Aorta (tissue), 5 donors: ENCODE measurements at regions not wholly inside any gene's neighbourhood (a gene's known extent, or its start where the extent isn't known, plus 50 kb on each side); places are given as distances from the start of the nearest gene placed in this dataset.

Experiments
- ATAC-seq: fragments of 200-7000 bp; cut with Tn5 transposase; one replicate; pipeline ENCODE4 v1.9.1; 2022; ENCODE audit warnings: moderate library complexity; ENCODE audit not compliant: low FRiP score
- DNase-seq, 2 donors: peaks; one replicate each; pipeline ENCODE4 v3.0.0-alpha.2; 2020
- H3K27ac ChIP-seq, 2 donors: one replicate each; pipeline ENCODE4 v1.5.1; 2013; ENCODE audit warnings: low read length in 2 of 2, mild to moderate bottlenecking in 2 of 2, moderate library complexity in 2 of 2, control low read depth in 1 of 2, inconsistent platforms in 1 of 2, low read depth in 1 of 2
- H3K27me3 ChIP-seq, 2 donors: one replicate each; pipeline ENCODE4 v1.6.1; 2013; ENCODE audit warnings: control low read depth in 1 of 2, low read length in 1 of 2, mild to moderate bottlenecking in 1 of 2, moderate library complexity in 1 of 2; ENCODE audit not compliant: insufficient read depth in 2 of 2, control insufficient read depth in 1 of 2
- H3K36me3 ChIP-seq, 2 donors: one replicate each; pipeline ENCODE4 v1.6.1; 2013; ENCODE audit warnings: control low read depth in 1 of 2, low read length in 1 of 2, mild to moderate bottlenecking in 1 of 2; ENCODE audit not compliant: insufficient read depth in 2 of 2, control insufficient read depth in 1 of 2
- H3K4me1 ChIP-seq, 2 donors: one replicate each; pipeline ENCODE4 v1.6.1; 2013; ENCODE audit warnings: low read length in 2 of 2, control low read depth in 1 of 2, mild to moderate bottlenecking in 1 of 2, moderate library complexity in 1 of 2; ENCODE audit not compliant: insufficient read depth in 2 of 2, control insufficient read depth in 1 of 2
- H3K4me3 ChIP-seq, 2 donors: one replicate each; pipeline ENCODE4 v1.5.1; 2013; ENCODE audit warnings: low read length in 2 of 2, control low read depth in 1 of 2, mild to moderate bottlenecking in 1 of 2
- H3K9me3 ChIP-seq: one replicate; pipeline ENCODE4 v1.6.1; 2013; ENCODE audit warnings: mild to moderate bottlenecking, low read length; ENCODE audit not compliant: control insufficient read depth
- WGBS, 2 donors: extraction: QIAGEN DNeasy Blood & Tissue Kit; methylation state at CpG; one replicate each; pipeline ENCODE4 v1.1.7; 2013; 5-methylcytosine and 5-hydroxymethylcytosine counted together
- intact Hi-C, 2 donors: fragments of 100-400 bp; cut with DNase I; formaldehyde crosslinking; loops; one replicate each; pipeline versions ENCODE4 v1.14.2 to v1.15.0; 2022
- donor health status: healthy with polysubstance abuse.
- donor health status: Bipolar disorder and iron deficiency.
- donor health status: DM: no; HTN: no; CAD: no.
- donor health status: DM: no; HTN: no; CAD: no.
- donor health status: DM: yes; HTN: yes; CAD: no.

DNA sequence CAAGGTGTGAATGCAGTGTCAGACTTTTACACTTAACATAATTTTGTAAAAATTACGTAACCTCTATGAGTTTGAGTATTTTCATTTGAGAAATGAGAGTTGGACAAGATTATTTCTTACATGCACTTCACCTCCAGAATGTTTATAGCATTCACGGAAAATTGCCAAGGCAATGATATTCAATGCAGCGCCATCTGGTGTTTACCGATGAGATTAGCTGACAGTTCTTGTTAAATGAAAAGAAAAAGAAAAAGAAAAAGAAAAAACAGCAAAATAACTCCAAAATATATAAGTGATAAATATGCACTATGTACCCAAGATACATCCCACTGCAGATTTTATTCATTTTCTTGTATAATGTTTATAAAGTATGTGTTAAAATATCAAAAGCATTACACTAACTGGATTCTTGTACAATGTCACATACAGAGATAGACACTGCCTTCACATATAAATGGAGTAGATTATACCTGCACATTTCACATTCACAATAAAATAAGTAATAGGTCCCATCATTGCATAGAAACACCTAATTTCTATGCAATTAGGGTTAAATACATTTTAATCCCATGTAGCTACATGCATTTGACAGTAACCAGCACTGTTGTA, 976.3 kb upstream of the FAT3 start:
- intact Hi-C loops = loop anchor here in 1 of 2 donors (5.0 kb wide), 1 partner anchor 206 kb away; no protein-coding TSS in a partner anchor
- 10 to 14% methylated on average over 4 of the region's 4 CpGs for WGBS, 2 donors

DNA sequence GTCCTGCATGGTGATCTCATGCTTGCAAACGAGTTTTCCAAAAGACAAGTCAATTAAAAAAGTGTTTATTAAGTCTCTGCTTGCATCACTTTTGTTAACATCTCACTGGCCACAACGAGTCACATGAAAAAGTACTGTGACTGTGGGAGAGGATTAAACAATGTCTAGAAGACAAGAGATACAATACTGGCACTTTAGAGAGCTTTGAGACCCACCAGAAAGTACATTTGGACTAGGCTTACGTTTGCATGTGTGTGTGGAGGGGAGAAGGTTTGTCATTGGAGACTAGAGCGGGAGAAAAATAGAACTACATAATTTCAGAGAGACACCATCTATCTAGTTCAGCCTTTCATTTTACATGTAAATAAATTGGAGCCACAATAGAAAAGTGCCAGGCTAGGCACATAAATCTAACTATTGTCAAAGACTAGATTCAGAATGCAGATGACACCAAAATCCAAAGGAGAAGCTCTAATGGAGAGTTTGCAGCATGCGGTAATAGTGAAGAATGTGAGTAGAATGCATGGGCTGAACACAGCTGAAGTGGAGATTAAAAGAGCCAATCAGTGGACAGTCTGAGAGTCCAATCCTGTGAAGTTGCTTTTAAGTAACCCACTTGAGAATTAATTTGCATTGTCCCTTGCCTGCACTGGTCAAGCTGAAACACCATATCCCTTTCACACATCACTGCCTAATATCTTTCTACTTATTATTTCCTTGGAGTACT, 977.4 kb upstream of the FAT3 start:
- no peaks in the 10 kb centered on the region for H3K27me3 ChIP-seq
- no peak for ATAC-seq
- no peak overlapping the region for H3K4me3 ChIP-seq
- H3K4me1 ChIP-seq = no peaks in the 10 kb centered on the region
- no peak for DNase-seq
- intact Hi-C loops = loop anchor here in 1 of 2 donors (5.0 kb wide), 1 partner anchor 205 kb away; no protein-coding TSS in a partner anchor
- no peak overlapping the region for H3K27ac ChIP-seq
- H3K36me3 ChIP-seq = no peaks in the 10 kb centered on the region
- H3K9me3 ChIP-seq = no peaks in the 10 kb centered on the region
- 81 to 86% methylated on average over 5 of the region's 5 CpGs for WGBS, 2 donors

More for the DNA sequence above, 976.3 kb upstream of the FAT3 start:
- no peak for DNase-seq
- Histone ChIP-seq H3K27me3 (no peaks in the 10 kb centered on the region), H3K4me1 (no peaks in the 10 kb centered on the region), H3K36me3 (no peaks in the 10 kb centered on the region), H3K4me3 (no peak overlapping the region), H3K27ac (no peak overlapping the region), H3K9me3 (no peaks in the 10 kb centered on the region)
- no peak for ATAC-seq

DNA sequence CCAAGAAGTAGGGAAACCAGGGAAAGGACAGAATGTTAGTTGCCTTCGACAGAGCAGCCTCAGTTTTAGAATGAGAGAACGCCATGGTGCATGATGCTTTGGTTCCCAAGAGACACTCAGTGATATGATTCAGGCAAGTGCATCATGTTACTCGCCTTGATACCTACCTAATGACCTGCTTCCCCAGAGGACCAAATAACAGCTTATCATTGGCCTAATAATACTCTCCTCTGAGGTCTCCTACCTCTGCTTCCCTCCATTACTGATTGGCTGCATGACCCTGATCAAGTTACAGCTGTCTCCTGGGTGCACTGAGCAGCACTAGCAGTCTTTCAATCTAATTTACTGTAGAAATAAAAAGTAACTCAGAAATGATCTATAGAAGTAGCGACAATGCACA, 979.7 kb upstream of the FAT3 start:
- 94 to 95% methylated on average over 4 of the region's 4 CpGs for WGBS, 2 donors
- Histone ChIP-seq H3K27ac (no peak overlapping the region), H3K4me3 (no peak overlapping the region), H3K4me1 (no peaks in the 10 kb centered on the region), H3K27me3 (no peaks in the 10 kb centered on the region), H3K36me3 (no peaks in the 10 kb centered on the region), H3K9me3 (no peaks in the 10 kb centered on the region)
- DNase-seq (no peak), ATAC-seq (no peak)
- intact Hi-C loops = loop anchor here in 1 of 2 donors (5.0 kb wide), 1 partner anchor 203 kb away; no protein-coding TSS in a partner anchor

DNA sequence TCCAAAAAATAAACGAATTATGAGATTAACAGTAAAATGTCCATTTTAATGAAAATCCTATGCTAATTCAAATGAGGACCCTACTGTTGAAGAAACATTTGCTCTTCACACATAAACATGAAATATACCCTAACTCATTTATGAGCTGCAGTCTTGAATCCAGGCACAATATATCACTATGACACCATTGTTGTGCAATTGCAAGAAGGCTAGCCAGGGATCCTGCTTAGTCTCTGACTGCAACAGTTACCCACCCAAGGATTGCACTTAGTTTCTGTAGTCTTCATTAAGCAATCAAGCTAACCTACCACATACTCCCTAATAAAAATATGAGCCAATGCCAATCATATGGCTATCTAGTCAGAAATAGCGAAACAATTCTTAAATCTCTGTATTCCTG, 981.0 kb upstream of the FAT3 start:
- H3K27ac ChIP-seq = no peak overlapping the region
- intact Hi-C loops = no loop called here
- DNase-seq (no peak), ATAC-seq (no peak)
- H3K9me3 ChIP-seq = no peaks in the 10 kb centered on the region
- H3K27me3 ChIP-seq = no peaks in the 10 kb centered on the region
- H3K4me1 ChIP-seq = no peaks in the 10 kb centered on the region
- 88% methylated on average over 2 of the region's 2 CpGs for WGBS, 2 donors
- no peaks in the 10 kb centered on the region for H3K36me3 ChIP-seq
- H3K4me3 ChIP-seq = no peak overlapping the region

DNA sequence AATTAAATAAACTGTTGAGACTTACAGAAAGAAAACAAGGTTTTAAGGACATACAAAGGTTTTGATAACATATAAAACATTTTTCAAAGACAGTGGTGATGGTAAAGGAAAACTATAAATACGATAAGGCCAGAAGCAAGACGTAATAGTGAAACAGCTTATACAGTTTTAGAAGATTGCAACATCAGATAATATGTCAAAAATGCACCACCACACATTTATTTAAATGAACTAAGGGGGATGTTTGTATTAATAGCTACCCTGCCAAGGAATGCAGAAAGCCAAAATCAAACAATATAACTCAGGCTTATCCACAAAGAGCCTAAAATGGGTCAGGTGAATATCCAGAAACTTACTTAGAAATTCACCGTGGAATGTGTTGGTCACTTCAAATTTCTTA, 981.6 kb upstream of the FAT3 start:
- H3K4me3 ChIP-seq = no peak overlapping the region
- H3K36me3 ChIP-seq = no peaks in the 10 kb centered on the region
- ATAC-seq = no peak
- 34 to 37% methylated on average over 3 of the region's 3 CpGs for WGBS, 2 donors
- no peak overlapping the region for H3K27ac ChIP-seq
- no peaks in the 10 kb centered on the region for H3K27me3 ChIP-seq
- no peak for DNase-seq
- no peaks in the 10 kb centered on the region for H3K4me1 ChIP-seq
- intact Hi-C loops = no loop called here
- no peaks in the 10 kb centered on the region for H3K9me3 ChIP-seq

DNA sequence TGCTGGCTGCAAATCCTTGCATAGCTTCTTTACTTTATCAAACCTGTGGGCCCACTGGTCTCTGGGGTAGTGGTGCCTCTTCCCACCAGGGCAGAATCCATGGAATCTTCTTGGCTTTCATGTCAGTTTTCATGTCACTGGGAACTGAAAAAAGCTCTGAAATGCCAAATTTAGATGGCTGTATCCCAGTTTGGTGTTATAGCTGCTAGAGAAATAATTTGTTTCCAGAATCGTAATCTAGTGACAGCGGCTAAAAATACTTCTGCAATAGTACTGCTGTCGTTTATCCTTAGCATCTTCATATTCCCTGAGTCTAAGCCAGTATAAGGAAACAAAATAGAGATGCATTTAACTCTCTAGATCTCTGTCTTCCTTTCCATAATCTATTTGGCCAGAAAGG, 983.4 kb upstream of the FAT3 start:
- no peak for ATAC-seq
- H3K9me3 ChIP-seq = no peaks in the 10 kb centered on the region
- no peak overlapping the region for H3K27ac ChIP-seq
- H3K4me3 ChIP-seq = no peak overlapping the region
- 51 to 63% methylated on average over 3 of the region's 3 CpGs for WGBS, 2 donors
- DNase-seq = no peak
- intact Hi-C loops = no loop called here
- H3K27me3 ChIP-seq = no peaks in the 10 kb centered on the region
- no peaks in the 10 kb centered on the region for H3K4me1 ChIP-seq
- no peaks in the 10 kb centered on the region for H3K36me3 ChIP-seq

DNA sequence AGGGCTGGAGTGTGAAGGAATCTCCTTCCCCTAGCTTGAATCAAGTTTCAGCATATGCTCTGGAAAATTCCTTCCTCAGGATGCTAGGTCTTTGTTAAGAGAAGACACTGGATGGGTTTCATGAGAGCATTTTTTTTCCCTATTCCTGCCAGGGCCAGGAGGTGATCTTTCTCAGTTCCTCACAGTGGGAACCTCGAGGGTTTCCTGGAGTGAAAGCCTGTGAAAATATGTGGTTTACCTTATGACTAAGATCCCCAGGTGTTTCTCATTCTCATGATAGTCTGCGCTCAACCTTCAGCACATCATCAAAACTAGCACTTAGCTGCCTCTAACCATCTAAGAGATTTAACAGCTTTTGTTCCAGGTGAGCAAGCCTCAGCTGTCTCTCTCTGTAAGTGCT, 985.3 kb upstream of the FAT3 start:
- Histone ChIP-seq H3K4me3 (no peak overlapping the region), H3K27me3 (no peaks in the 10 kb centered on the region), H3K36me3 (no peaks in the 10 kb centered on the region), H3K9me3 (no peaks in the 10 kb centered on the region), H3K4me1 (no peaks in the 10 kb centered on the region), H3K27ac (no peak overlapping the region)
- ATAC-seq (no peak), DNase-seq (no peak)
- intact Hi-C loops = no loop called here
- WGBS, 2 donors = 79 to 86% methylated on average over 2 of the region's 2 CpGs

DNA sequence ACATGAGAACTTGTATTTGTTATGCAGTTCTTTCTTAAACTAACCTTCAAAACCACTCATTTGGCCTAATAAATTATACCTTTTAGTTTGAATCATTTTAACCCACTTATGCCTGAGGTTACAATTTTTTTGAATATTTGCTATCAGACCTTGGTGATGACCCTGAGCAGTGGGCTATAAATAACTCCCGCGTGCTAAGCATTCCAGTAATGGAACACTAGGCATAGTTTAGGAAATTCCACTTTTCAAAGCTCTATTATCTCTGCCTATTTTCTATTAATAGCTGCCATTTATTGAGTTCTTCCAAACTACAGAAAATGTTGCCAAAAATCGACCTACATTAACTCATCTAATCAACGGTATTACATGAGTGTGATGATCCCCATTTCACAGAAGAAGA, 993.4 kb upstream of the FAT3 start:
- no peak for ATAC-seq
- intact Hi-C loops = no loop called here
- peaks cover 0 to 2% of the 10 kb centered on the region in 2 donors for H3K4me1 ChIP-seq
- WGBS, 2 donors = 9 to 13% methylated on average over 4 of the region's 4 CpGs
- no peak for DNase-seq
- no peaks in the 10 kb centered on the region for H3K36me3 ChIP-seq
- H3K4me3 ChIP-seq = no peak overlapping the region
- no peak overlapping the region for H3K27ac ChIP-seq
- H3K27me3 ChIP-seq = no peaks in the 10 kb centered on the region
- no peaks in the 10 kb centered on the region for H3K9me3 ChIP-seq

DNA sequence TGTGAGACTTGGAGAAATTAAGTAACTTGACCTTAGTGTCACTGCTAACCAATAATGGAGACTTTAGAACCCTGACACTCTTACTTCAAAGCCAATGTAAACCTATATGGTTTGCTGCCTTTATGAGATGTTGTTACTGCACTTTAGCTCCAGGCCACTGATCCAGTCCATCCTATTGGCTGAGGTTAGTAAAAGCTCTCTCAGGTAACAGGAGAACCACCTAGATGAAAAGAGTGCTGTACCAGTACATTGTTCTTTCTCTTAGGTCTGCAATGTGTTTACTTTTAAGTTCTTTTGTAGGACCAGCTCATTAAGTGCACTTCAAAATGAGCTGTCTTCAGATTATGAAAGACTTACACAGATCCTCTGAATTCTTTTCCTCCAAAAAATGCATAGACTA, 994.0 kb upstream of the FAT3 start:
- Histone ChIP-seq H3K27ac (no peak overlapping the region), H3K4me3 (no peak overlapping the region)
- intact Hi-C loops = no loop called here

More for the DNA sequence above, 994.0 kb upstream of the FAT3 start:
- H3K4me1 ChIP-seq = peaks cover 0 to 2% of the 10 kb centered on the region in 2 donors
- DNase-seq (no peak), ATAC-seq (no peak)
- H3K9me3 ChIP-seq = no peaks in the 10 kb centered on the region
- H3K27me3 ChIP-seq = no peaks in the 10 kb centered on the region
- no peaks in the 10 kb centered on the region for H3K36me3 ChIP-seq
